Progenitor cell of endocrine pancreas (in vitro differentiated cells): ENCODE measurements at regions not wholly inside any gene's neighbourhood (a gene's known extent, or its start where the extent isn't known, plus 50 kb on each side); places are given as distances from the start of the nearest gene placed in this dataset.

Experiments
- DNase-seq: peaks from one replicate; pipeline ENCODE4 v3.0.0; 2021; ENCODE audit warnings: low spot score; ENCODE audit not compliant: unreplicated experiment
- H3K27ac Mint-ChIP-seq: 2 replicates; pipeline ENCODE4 v1.8.0; 2021; ENCODE audit warnings: mild to moderate bottlenecking, moderate library complexity, mixed read lengths
- H3K27me3 Mint-ChIP-seq: 2 replicates; pipeline ENCODE4 v1.8.0; 2021; ENCODE audit warnings: mixed read lengths
- H3K36me3 Mint-ChIP-seq: 2 replicates; pipeline ENCODE4 v1.8.0; 2022; ENCODE audit warnings: mixed read lengths; ENCODE audit not compliant: insufficient read depth
- H3K4me1 Mint-ChIP-seq: 2 replicates; pipeline ENCODE4 v1.8.0; 2021; ENCODE audit warnings: low read depth, mixed read lengths
- H3K4me3 Mint-ChIP-seq: 2 replicates; pipeline ENCODE4 v1.8.0; 2021; ENCODE audit warnings: low read depth, mild to moderate bottlenecking, moderate library complexity, mixed read lengths
- H3K9me3 Mint-ChIP-seq: 2 replicates; pipeline ENCODE4 v1.8.0; 2021; ENCODE audit warnings: low read depth, mixed read lengths
- CTCF ChIP-seq: fragments of 200-600 bp; sonication (generic); IDR thresholded peaks from one replicate; pipeline ENCODE4 v1.5.0; 2021; ENCODE audit warnings: antibody characterized with exemption, mild to moderate bottlenecking; ENCODE audit not compliant: unreplicated experiment

GRCh38 chr15:77753939-77754338 lies 121.2 kb upstream of the LINGO1 start:
- no peaks in the 10 kb centered on the region for H3K27me3 Mint-ChIP-seq
- TF ChIP-seq CTCF = no peak
- no peak overlapping the region for H3K4me3 Mint-ChIP-seq
- no peak for DNase-seq
- no peak overlapping the region for H3K27ac Mint-ChIP-seq
- H3K36me3 Mint-ChIP-seq = no peaks in the 10 kb centered on the region
- no peaks in the 10 kb centered on the region for H3K9me3 Mint-ChIP-seq
- H3K4me1 Mint-ChIP-seq = no peaks in the 10 kb centered on the region

GRCh38 chr15:77753281-77753873 lies 120.7 kb upstream of the LINGO1 start:
- Mint-ChIP-seq H3K9me3 (no peaks in the 10 kb centered on the region), H3K27me3 (no peaks in the 10 kb centered on the region), H3K4me3 (no peak overlapping the region), H3K27ac (no peak overlapping the region), H3K36me3 (no peaks in the 10 kb centered on the region), H3K4me1 (no peaks in the 10 kb centered on the region)
- peak; percentile 54 for DNase-seq
- no peak for TF ChIP-seq CTCF

- no peak overlapping the region for H3K4me3 Mint-ChIP-seq
- DNase-seq = no peak
- no peak overlapping the region for H3K27ac Mint-ChIP-seq
- H3K4me1 Mint-ChIP-seq = no peaks in the 10 kb centered on the region
- no peaks in the 10 kb centered on the region for H3K9me3 Mint-ChIP-seq
- no peak for TF ChIP-seq CTCF
- no peaks in the 10 kb centered on the region for H3K36me3 Mint-ChIP-seq
- H3K27me3 Mint-ChIP-seq = no peaks in the 10 kb centered on the region
These were observed 117.4 kb upstream of the LINGO1 start for GRCh38 chr15:77749998-77750540.

- Mint-ChIP-seq H3K4me3 (no peak overlapping the region), H3K9me3 (no peaks in the 10 kb centered on the region), H3K27ac (no peak overlapping the region), H3K36me3 (no peaks in the 10 kb centered on the region), H3K4me1 (no peaks in the 10 kb centered on the region), H3K27me3 (no peaks in the 10 kb centered on the region)
- no peak for TF ChIP-seq CTCF
- no peak for DNase-seq
These were observed 116.7 kb upstream of the LINGO1 start for GRCh38 chr15:77749236-77749997.

GRCh38 chr15:77748078-77749064 lies 115.7 kb upstream of the LINGO1 start:
- Mint-ChIP-seq H3K9me3 (no peaks in the 10 kb centered on the region), H3K27me3 (no peaks in the 10 kb centered on the region), H3K36me3 (no peaks in the 10 kb centered on the region), H3K27ac (no peak overlapping the region), H3K4me1 (no peaks in the 10 kb centered on the region), H3K4me3 (no peak overlapping the region)
- DNase-seq = no peak
- TF ChIP-seq CTCF = no peak
